CD14-positive monocyte (primary cell): ENCODE measurements at regions not wholly inside any gene's neighbourhood (a gene's known extent, or its start where the extent isn't known, plus 50 kb on each side); places are given as distances from the start of the nearest gene placed in this dataset.
"Not testable (repeated sequence)": the region's sequence is repeated elsewhere in the genome, so short reads cannot be mapped to it uniquely, and the experiment has no call there.

Source experiments
- DNase-seq, 3 donors: peaks; one replicate each; pipeline ENCODE4 v3.0.0-alpha.2; 2011 to 2022
- H2AFZ ChIP-seq: 2 replicates; pipeline ENCODE4 v1.6.0; 2012; ENCODE audit warnings: mild to moderate bottlenecking, low read depth, low read length, inconsistent platforms; ENCODE audit not compliant: insufficient read depth, poor library complexity, severe bottlenecking
- H3K27ac ChIP-seq, 2 donors: 1 replicate in 1 of 2; 2 replicates in 1 of 2; pipeline ENCODE4 v1.5.1; 2012 to 2013; ENCODE audit warnings: low read length in 2 of 2, control low read depth in 1 of 2, inconsistent platforms in 1 of 2, low read depth in 1 of 2, mild to moderate bottlenecking in 1 of 2
- H3K27me3 ChIP-seq, 2 donors: one replicate each; pipeline versions ENCODE4 v1.6.0 to v1.6.1; 2011 to 2013; ENCODE audit warnings: low read length in 2 of 2; ENCODE audit not compliant: control insufficient read depth in 2 of 2, insufficient read depth in 2 of 2
- H3K36me3 ChIP-seq, 2 donors: replicated peaks in 1 of 2; 1 replicate in 1 of 2; 2 replicates in 1 of 2; pipeline versions ENCODE4 v1.5.1 to v1.6.1; 2012 to 2013; ENCODE audit warnings: low read length in 2 of 2, control low read depth in 1 of 2, inconsistent platforms in 1 of 2, mild to moderate bottlenecking in 1 of 2; ENCODE audit not compliant: insufficient read depth in 2 of 2, control insufficient read depth in 1 of 2
- H3K4me1 ChIP-seq, 2 donors: 1 replicate in 1 of 2; 2 replicates in 1 of 2; pipeline versions ENCODE4 v1.5.1 to v1.6.1; 2012 to 2013; ENCODE audit warnings: low read length in 2 of 2, control low read depth in 1 of 2, inconsistent platforms in 1 of 2, mild to moderate bottlenecking in 1 of 2, moderate library complexity in 1 of 2; ENCODE audit not compliant: insufficient read depth in 2 of 2, control insufficient read depth in 1 of 2
- H3K4me2 ChIP-seq: replicated peaks from 2 replicates; pipeline ENCODE3; 2012; ENCODE audit warnings: low read length, moderate library complexity, mild to moderate bottlenecking; ENCODE audit not compliant: poor library complexity, severe bottlenecking; ENCODE audit errors: extremely low read depth
- H3K4me3 ChIP-seq, 3 experiments: fragments of 200-600 bp in 1 of 3; sonication (generic) in 1 of 3; replicated peaks in 1 of 3; 1 replicate in 2 of 3; 2 replicates in 1 of 3; pipeline ENCODE4 v1.5.1; 2011 to 2013; ENCODE audit warnings: low read length in 3 of 3, mild to moderate bottlenecking in 3 of 3, control low read depth in 2 of 3, low read depth in 2 of 3, inconsistent platforms in 1 of 3, moderate library complexity in 1 of 3
- H3K79me2 ChIP-seq: 2 replicates; pipeline ENCODE4 v1.6.0; 2012; ENCODE audit warnings: mild to moderate bottlenecking, control low read depth, inconsistent platforms, low read length, moderate library complexity; ENCODE audit not compliant: insufficient read depth
- H3K9ac ChIP-seq: 2 replicates; pipeline ENCODE4 v1.6.0; 2017; ENCODE audit warnings: low read length, mild to moderate bottlenecking; ENCODE audit not compliant: insufficient read depth, poor library complexity, severe bottlenecking
- H3K9me3 ChIP-seq, 2 donors: replicated peaks in 1 of 2; 1 replicate in 1 of 2; 2 replicates in 1 of 2; pipeline versions ENCODE4 v1.5.1 to v1.6.1; 2012 to 2013; ENCODE audit warnings: low read length in 2 of 2, control low read depth in 1 of 2; ENCODE audit not compliant: control insufficient read depth in 1 of 2, insufficient read depth in 1 of 2
- H4K20me1 ChIP-seq: 2 replicates; pipeline ENCODE4 v1.6.0; 2012; ENCODE audit warnings: mild to moderate bottlenecking, low read length, control low read depth, moderate library complexity; ENCODE audit not compliant: insufficient read depth
- H3K27ac Mint-ChIP-seq, 7 donors: one replicate each; pipeline ENCODE4 v1.8.0; 2020; ENCODE audit warnings: mild to moderate bottlenecking in 7 of 7, mixed read lengths in 7 of 7, moderate library complexity in 6 of 7, inconsistent platforms in 2 of 7
- H3K27me3 Mint-ChIP-seq, 3 donors: one replicate each; pipeline ENCODE4 v1.8.0; 2021 to 2022; ENCODE audit warnings: low read depth in 3 of 3, mild to moderate bottlenecking in 3 of 3, mixed read lengths in 3 of 3, moderate library complexity in 3 of 3, inconsistent platforms in 1 of 3
- H3K36me3 Mint-ChIP-seq, 2 donors: one replicate each; pipeline ENCODE4 v1.8.0; 2020; ENCODE audit warnings: mixed read lengths in 2 of 2, inconsistent platforms in 1 of 2, mild to moderate bottlenecking in 1 of 2
- H3K4me1 Mint-ChIP-seq: one replicate; pipeline ENCODE4 v1.8.0; 2020; ENCODE audit warnings: mild to moderate bottlenecking, mixed read lengths
- H3K4me3 Mint-ChIP-seq, 2 donors: one replicate each; pipeline ENCODE4 v1.8.0; 2020; ENCODE audit warnings: mild to moderate bottlenecking in 2 of 2, mixed read lengths in 2 of 2, moderate library complexity in 1 of 2
- H3K9me3 Mint-ChIP-seq, 7 donors: one replicate each; pipeline ENCODE4 v1.8.0; 2020 to 2022; ENCODE audit warnings: mixed read lengths in 7 of 7, mild to moderate bottlenecking in 6 of 7, moderate library complexity in 6 of 7, inconsistent platforms in 2 of 7
- CTCF ChIP-seq: fragments of 200-600 bp; IDR thresholded peaks from one replicate; pipeline ENCODE4 v1.8.0; 2022; ENCODE audit warnings: antibody characterized with exemption, mild to moderate bottlenecking
- WGBS: methylation state at CpG from one replicate; pipeline ENCODE4 v1.1.5; 2013; ENCODE audit warnings: missing lambda C conversion rate; ENCODE audit not compliant: insufficient coverage; 5-methylcytosine and 5-hydroxymethylcytosine counted together
- intact Hi-C, 2 donors: fragments of 100-400 bp; cut with micrococcal nuclease; formaldehyde crosslinking; loops; one replicate each; pipeline versions ENCODE4 v1.15.0 to v1.15.1; 2023

- Histone ChIP-seq H4K20me1 (no peaks in the 10 kb centered on the region), H3K4me2 (no peak overlapping the region), H3K27ac (no peak overlapping the region), H3K4me3 (no peak overlapping the region), H3K36me3 (no peaks in the 10 kb centered on the region), H3K9ac (no peak overlapping the region), H3K79me2 (no peaks in the 10 kb centered on the region), H3K27me3 (no peaks in the 10 kb centered on the region), H2AFZ (no peak overlapping the region), H3K4me1 (no peaks in the 10 kb centered on the region), H3K9me3 (no peaks in the 10 kb centered on the region)
- Mint-ChIP-seq H3K27ac (no peak overlapping the region), H3K27me3 (no peaks in the 10 kb centered on the region), H3K4me1 (no peaks in the 10 kb centered on the region), H3K36me3 (no peaks in the 10 kb centered on the region), H3K9me3 (peaks cover 0 to 13% (median 2%) of the 10 kb centered on the region in 7 donors), H3K4me3 (no peak overlapping the region)
- WGBS, result 82% methylated on average over 5 of the region's 9 CpGs
- intact Hi-C loops, result no loop called here
- no peak for TF ChIP-seq CTCF
- DNase-seq, result no peak
Observed at GRCh38 chr14:97806891-97807290, 1009.7 kb downstream of the VRK1 start.

GRCh38 chr14:97808541-97808940 is 1011.4 kb downstream of the VRK1 start:
- H3K27ac Mint-ChIP-seq, H3K4me3 Mint-ChIP-seq, H3K9me3 ChIP-seq, H3K27me3 ChIP-seq, intact Hi-C loops, H3K9ac ChIP-seq, H3K36me3 ChIP-seq, H4K20me1 ChIP-seq, H3K4me3 ChIP-seq, H3K27me3 Mint-ChIP-seq, H3K4me1 ChIP-seq, H3K36me3 Mint-ChIP-seq, DNase-seq, H3K4me2 ChIP-seq, H2AFZ ChIP-seq, H3K27ac ChIP-seq, H3K4me1 Mint-ChIP-seq, H3K79me2 ChIP-seq: not testable (repeated sequence)
- 93% methylated on average over 3 of the region's 4 CpGs for WGBS
- H3K9me3 Mint-ChIP-seq, result peaks cover 0 to 12% (median 0%) of the 10 kb centered on the region in 7 donors
